Upper lobe of left lung (tissue), 6 donors: ENCODE measurements at regions not wholly inside any gene's neighbourhood (a gene's known extent, or its start where the extent isn't known, plus 50 kb on each side); places are given as distances from the start of the nearest gene placed in this dataset.

Experiments used
- ATAC-seq, 2 donors: fragments of 200-7000 bp; cut with Tn5 transposase; one replicate each; pipeline ENCODE4 v1.9.1; 2022; ENCODE audit warnings: mild to moderate bottlenecking in 2 of 2, moderate library complexity in 2 of 2; ENCODE audit not compliant: low FRiP score in 2 of 2
- DNase-seq, 2 donors: peaks; one replicate each; pipeline ENCODE4 v3.0.0-alpha.2; 2019 to 2020
- H3K27ac ChIP-seq, 4 donors: fragments of 200-600 bp; sonication (generic); one replicate each; pipeline ENCODE4 v1.5.1; 2016 to 2019
- H3K27me3 ChIP-seq, 4 donors: fragments of 200-600 bp; sonication (generic); one replicate each; pipeline ENCODE4 v1.5.1; 2017 to 2019
- H3K36me3 ChIP-seq, 4 donors: fragments of 200-600 bp; sonication (generic); one replicate each; pipeline ENCODE4 v1.5.1; 2016 to 2019
- H3K4me1 ChIP-seq, 4 donors: fragments of 200-600 bp; sonication (generic); one replicate each; pipeline ENCODE4 v1.5.1; 2018 to 2019
- H3K4me3 ChIP-seq, 4 donors: fragments of 200-600 bp; sonication (generic); one replicate each; pipeline ENCODE4 v1.5.1; 2017 to 2019; ENCODE audit warnings: mild to moderate bottlenecking in 2 of 4, moderate library complexity in 1 of 4
- H3K9me3 ChIP-seq, 4 donors: fragments of 200-600 bp; sonication (generic); one replicate each; pipeline ENCODE4 v1.5.1; 2018 to 2019
- EP300 ChIP-seq, 4 donors: sonication (generic); formaldehyde crosslinking; IDR thresholded peaks; one replicate each; pipeline ENCODE4 v1.5.1; 2017; ENCODE audit warnings: antibody characterized with exemption in 4 of 4, control low read depth in 2 of 4
- POLR2A ChIP-seq, 4 donors: fragments of 450-650 bp; IDR thresholded peaks; one replicate each; pipeline ENCODE4 v1.5.1; 2016 to 2017; ENCODE audit warnings: antibody characterized with exemption in 4 of 4, mild to moderate bottlenecking in 2 of 4
- POLR2AphosphoS5 ChIP-seq, 2 donors: sonication (generic); formaldehyde crosslinking; IDR thresholded peaks; one replicate each; pipeline ENCODE4 v1.5.1; 2017; ENCODE audit warnings: antibody characterized with exemption in 2 of 2
- WGBS, 2 donors: methylation state at CpG; one replicate each; pipeline ENCODE4 v1.1.5; 2017 to 2018; 5-methylcytosine and 5-hydroxymethylcytosine counted together
- TF ChIP-seq, protein P1 (sequence below), 6 experiments: fragments of 450-650 bp in 4 of 6; fragments of 200-600 bp in 2 of 6; sonication (generic) in 2 of 6; IDR thresholded peaks; one replicate each; pipeline ENCODE4 v1.5.1; 2016 to 2019; ENCODE audit warnings: antibody characterized with exemption in 6 of 6
- donor health status: DM: no; HTN: no; CAD: no; lungs with moderate emphysema.
- donor health status: DM: no; HTN: yes; CAD: no; lungs with severe emphysema.

DNA sequence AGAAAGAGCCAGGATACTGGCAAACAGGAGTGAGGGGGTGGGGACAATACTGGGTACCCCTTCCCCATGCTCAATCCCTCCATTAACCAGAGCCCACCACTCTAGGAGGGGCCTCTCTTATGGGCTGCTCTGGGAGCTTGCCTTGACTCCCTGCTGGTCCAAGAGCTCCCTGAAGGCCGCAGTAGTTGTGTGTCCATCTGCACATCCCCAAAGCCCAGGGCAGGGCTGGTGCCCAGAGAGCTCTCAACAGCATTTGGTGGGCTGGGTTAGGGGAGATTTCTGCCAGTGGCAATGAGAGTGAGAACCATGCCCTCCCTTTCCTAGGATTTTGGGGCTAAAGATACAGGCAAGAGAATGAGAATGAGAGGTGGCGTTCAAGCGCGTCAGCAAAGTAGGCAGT is 230.6 kb upstream of the PMEPA1 start:
- no peak overlapping the region for H3K27ac ChIP-seq
- peaks cover 0 to 5% (median 0%) of the 10 kb centered on the region in 4 donors for H3K4me1 ChIP-seq
- no peaks in the 10 kb centered on the region for H3K36me3 ChIP-seq
- H3K4me3 ChIP-seq = no peak overlapping the region
- TF ChIP-seq EP300 (IDR thresholded peaks at IDR 0.05) (no peak), POLR2A (IDR thresholded peaks at IDR 0.05) (no peak), POLR2AphosphoS5 (IDR thresholded peaks at IDR 0.05) (no peak)
- TF ChIP-seq, protein P1, sequence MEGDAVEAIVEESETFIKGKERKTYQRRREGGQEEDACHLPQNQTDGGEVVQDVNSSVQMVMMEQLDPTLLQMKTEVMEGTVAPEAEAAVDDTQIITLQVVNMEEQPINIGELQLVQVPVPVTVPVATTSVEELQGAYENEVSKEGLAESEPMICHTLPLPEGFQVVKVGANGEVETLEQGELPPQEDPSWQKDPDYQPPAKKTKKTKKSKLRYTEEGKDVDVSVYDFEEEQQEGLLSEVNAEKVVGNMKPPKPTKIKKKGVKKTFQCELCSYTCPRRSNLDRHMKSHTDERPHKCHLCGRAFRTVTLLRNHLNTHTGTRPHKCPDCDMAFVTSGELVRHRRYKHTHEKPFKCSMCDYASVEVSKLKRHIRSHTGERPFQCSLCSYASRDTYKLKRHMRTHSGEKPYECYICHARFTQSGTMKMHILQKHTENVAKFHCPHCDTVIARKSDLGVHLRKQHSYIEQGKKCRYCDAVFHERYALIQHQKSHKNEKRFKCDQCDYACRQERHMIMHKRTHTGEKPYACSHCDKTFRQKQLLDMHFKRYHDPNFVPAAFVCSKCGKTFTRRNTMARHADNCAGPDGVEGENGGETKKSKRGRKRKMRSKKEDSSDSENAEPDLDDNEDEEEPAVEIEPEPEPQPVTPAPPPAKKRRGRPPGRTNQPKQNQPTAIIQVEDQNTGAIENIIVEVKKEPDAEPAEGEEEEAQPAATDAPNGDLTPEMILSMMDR (IDR thresholded peaks at IDR 0.05) = no peak
- DNase-seq (no peak), ATAC-seq (no peak)
- no peaks in the 10 kb centered on the region for H3K9me3 ChIP-seq
- WGBS, 2 donors = 89 to 100% methylated on average over 4 of the region's 4 CpGs
- no peaks in the 10 kb centered on the region for H3K27me3 ChIP-seq

DNA sequence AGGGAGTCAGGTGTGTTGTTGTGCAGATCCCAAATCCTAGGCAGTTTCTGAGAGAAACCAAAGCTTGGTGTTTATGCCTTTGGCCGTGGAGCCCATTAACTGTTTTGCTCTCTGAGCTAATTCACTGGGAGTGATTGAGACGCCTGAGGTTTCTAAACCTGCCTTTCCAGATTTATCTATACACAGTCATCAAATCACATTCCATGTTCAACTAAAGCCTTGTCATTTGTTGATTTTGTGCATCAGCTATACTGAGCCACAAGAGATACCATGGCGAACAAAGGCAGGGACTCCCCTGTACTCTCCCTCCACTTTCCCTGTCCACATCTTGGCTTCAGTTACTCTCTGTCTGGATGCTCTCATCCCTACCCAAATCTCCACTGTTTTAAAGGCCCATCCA is 229.7 kb upstream of the PMEPA1 start:
- no peaks in the 10 kb centered on the region for H3K36me3 ChIP-seq
- H3K9me3 ChIP-seq = no peaks in the 10 kb centered on the region
- no peak overlapping the region for H3K4me3 ChIP-seq
- WGBS, 2 donors = 83 to 89% methylated on average over 3 of the region's 3 CpGs
- no peak for ATAC-seq
- H3K4me1 ChIP-seq = peaks cover 0 to 5% (median 0%) of the 10 kb centered on the region in 4 donors
- H3K27me3 ChIP-seq = no peaks in the 10 kb centered on the region
- TF ChIP-seq, protein P1 (IDR thresholded peaks at IDR 0.05) = no peak
- no peak for TF ChIP-seq POLR2AphosphoS5 (IDR thresholded peaks at IDR 0.05)
- TF ChIP-seq EP300 (IDR thresholded peaks at IDR 0.05) = no peak
- TF ChIP-seq POLR2A (IDR thresholded peaks at IDR 0.05) = no peak
- DNase-seq = no peak
- H3K27ac ChIP-seq = no peak overlapping the region

DNA sequence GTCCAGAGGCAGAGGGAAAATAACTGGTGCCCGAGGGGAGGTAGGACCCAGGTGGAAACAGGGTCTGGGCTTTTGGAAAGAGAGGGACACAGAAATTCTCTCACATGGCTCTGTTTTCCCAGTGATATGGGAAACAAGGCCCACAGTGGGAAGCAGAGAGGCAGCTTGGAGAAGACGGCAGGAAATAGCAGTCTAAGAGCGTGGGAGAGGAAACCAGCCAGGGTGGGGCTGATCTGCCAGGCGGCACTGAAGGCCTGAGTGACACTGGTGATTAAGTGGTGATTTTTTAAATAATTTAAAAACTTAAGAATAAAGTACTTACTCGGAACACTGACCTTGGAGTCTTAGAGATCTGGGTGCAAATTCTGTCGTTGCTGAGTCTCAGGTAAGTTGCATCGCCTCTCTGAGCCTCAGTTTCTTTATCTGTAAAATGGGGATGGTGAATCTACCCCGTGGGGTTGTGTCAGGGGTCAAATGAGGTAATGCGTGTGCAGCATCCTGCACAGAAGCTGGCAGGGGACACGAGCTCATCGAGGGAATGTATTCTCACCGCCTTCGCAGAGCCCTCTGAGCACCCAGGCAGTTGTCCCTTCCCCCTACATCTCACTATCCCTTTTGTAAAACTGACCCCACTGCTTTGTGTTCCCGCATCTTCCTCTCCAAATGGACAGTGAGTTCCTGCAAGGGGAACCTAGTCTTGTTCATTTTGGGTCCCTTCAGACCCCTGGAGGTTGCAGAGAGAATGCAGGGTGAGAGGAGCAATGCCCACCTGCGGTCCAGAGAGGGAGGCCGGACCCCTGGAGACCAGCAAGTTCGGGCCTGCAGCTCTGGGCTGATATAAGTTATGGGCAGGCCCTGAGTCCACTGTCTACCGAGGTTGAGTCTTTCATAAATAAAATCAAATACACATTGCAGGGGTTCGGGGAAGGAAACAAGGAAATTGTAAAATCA is 228.6 kb upstream of the PMEPA1 start:
- no peak for ATAC-seq
- TF ChIP-seq, protein P1 (IDR thresholded peaks at IDR 0.05) = peak in 1 of 6 experiments; percentile 4
- no peak for TF ChIP-seq POLR2A (IDR thresholded peaks at IDR 0.05)
- no peaks in the 10 kb centered on the region for H3K9me3 ChIP-seq
- no peaks in the 10 kb centered on the region for H3K36me3 ChIP-seq
- no peaks in the 10 kb centered on the region for H3K27me3 ChIP-seq
- H3K27ac ChIP-seq = peak overlapping the region in 1 of 4 donors; percentile 11
- no peak for DNase-seq
- H3K4me3 ChIP-seq = no peak overlapping the region
- peaks cover 0 to 5% (median 0%) of the 10 kb centered on the region in 4 donors for H3K4me1 ChIP-seq
- 53 to 61% methylated on average over 19 of the region's 19 CpGs for WGBS, 2 donors

DNA sequence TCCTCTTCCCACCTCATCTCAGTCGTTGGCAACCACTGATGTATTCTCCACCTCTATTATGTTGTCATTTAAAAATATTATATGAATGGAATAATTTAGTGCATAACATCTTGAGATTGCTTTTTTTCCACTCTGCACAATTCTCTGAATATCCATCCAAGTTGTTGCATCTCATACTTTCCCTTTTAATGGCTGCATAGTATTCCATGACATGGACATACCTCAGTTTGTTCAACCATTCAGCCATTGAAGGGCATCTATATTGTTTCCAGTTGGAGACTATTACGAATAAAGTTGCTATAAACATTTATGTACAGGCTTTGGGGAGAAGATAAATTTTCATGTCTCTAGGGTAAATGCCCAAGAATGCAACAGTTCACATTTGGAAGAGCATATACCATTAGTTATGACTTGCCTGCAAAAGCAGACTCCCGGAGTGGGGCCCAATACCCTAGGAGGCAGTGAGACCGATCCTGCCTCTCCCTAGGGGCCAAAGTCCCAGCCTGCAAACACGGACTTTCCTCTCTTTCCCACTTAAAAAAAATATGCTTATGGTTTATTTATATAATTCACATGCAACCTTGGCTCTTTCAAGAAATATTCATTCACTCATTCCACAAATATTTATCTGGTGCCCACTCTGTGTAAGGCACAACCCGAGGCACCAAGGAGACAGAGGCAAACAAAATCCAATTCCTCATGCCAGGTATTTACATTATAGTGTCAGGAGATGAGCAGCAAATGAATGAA is 227.0 kb upstream of the PMEPA1 start:
- Histone ChIP-seq H3K27me3 (no peaks in the 10 kb centered on the region), H3K36me3 (no peaks in the 10 kb centered on the region), H3K9me3 (no peaks in the 10 kb centered on the region), H3K4me3 (no peak overlapping the region), H3K4me1 (peaks cover 0 to 5% (median 0%) of the 10 kb centered on the region in 4 donors), H3K27ac (no peak overlapping the region)
- DNase-seq (no peak), ATAC-seq (no peak)
- TF ChIP-seq, protein P1 (IDR thresholded peaks at IDR 0.05) = no peak
- TF ChIP-seq EP300 (IDR thresholded peaks at IDR 0.05) = no peak
- no peak for TF ChIP-seq POLR2A (IDR thresholded peaks at IDR 0.05)
- TF ChIP-seq POLR2AphosphoS5 (IDR thresholded peaks at IDR 0.05) = no peak
- 75 to 83% methylated on average over 6 of the region's 6 CpGs for whole genome bisulfite sequencing, 2 donors
